MCF 10A (cell line): ENCODE measurements at regions not wholly inside any gene's neighbourhood (a gene's known extent, or its start where the extent isn't known, plus 50 kb on each side); places are given as distances from the start of the nearest gene placed in this dataset.
A peak's percentile ranks its signal among the peaks of the same experiment; 100 is the strongest.

ENCODE experiments used
- BruUV-seq: library from RNA; stranded (reverse); fragments of 400-500 nt; replicated peaks from 2 replicates; lab custom pipeline; 2021; lab: Mats Ljungman, UMichigan
- CTCF ChIA-PET: fragments of 300-600 bp; sonication (Branson Sonifier 250); formaldehyde crosslinking; extraction: SDS; loops from one replicate; lab custom pipeline; 2021; ENCODE audit warnings: antibody characterized with exemption, inconsistent platforms; lab: Yijun Ruan, JAX
- POLR2A ChIA-PET: fragments of 300-600, 350-650 bp; sonication (Branson Sonifier 250); formaldehyde crosslinking; extraction: SDS; loops from one replicate; lab custom pipeline; 2020; ENCODE audit warnings: antibody characterized with exemption, inconsistent platforms; lab: Yijun Ruan, JAX
- DNase-seq: peaks from one replicate; pipeline ENCODE4 v3.0.0-alpha.2; 2018; ENCODE audit not compliant: unreplicated experiment
- H3K27ac Mint-ChIP-seq: one replicate; pipeline ENCODE4 v1.8.0; 2022; ENCODE audit warnings: mild to moderate bottlenecking, low read depth, mixed read lengths; ENCODE audit not compliant: unreplicated experiment
- H3K27me3 Mint-ChIP-seq: one replicate; pipeline ENCODE4 v1.8.0; 2022; ENCODE audit warnings: mixed read lengths; ENCODE audit not compliant: insufficient read depth, unreplicated experiment
- H3K36me3 Mint-ChIP-seq: one replicate; pipeline ENCODE4 v1.8.0; 2022; ENCODE audit warnings: mild to moderate bottlenecking, moderate library complexity, mixed read lengths; ENCODE audit not compliant: insufficient read depth, unreplicated experiment
- H3K4me1 Mint-ChIP-seq: one replicate; pipeline ENCODE4 v1.8.0; 2022; ENCODE audit warnings: mixed read lengths; ENCODE audit not compliant: insufficient read depth, unreplicated experiment
- H3K4me3 Mint-ChIP-seq: one replicate; pipeline ENCODE4 v1.8.0; 2022; ENCODE audit warnings: mild to moderate bottlenecking, moderate library complexity, mixed read lengths; ENCODE audit not compliant: unreplicated experiment
- H3K9me3 Mint-ChIP-seq: one replicate; pipeline ENCODE4 v1.8.0; 2022; ENCODE audit warnings: mixed read lengths; ENCODE audit not compliant: unreplicated experiment
- intact Hi-C: fragments of 100-400 bp; cut with micrococcal nuclease; formaldehyde crosslinking; loops from 2 replicates; pipeline ENCODE4 v1.14.1; 2022
- TF ChIP-seq, protein P1 (sequence below): fragments of 200-600 bp; IDR thresholded peaks from one replicate; pipeline ENCODE4 v1.8.0; 2022; ENCODE audit warnings: antibody characterized with exemption, mild to moderate bottlenecking; ENCODE audit not compliant: unreplicated experiment

DNA sequence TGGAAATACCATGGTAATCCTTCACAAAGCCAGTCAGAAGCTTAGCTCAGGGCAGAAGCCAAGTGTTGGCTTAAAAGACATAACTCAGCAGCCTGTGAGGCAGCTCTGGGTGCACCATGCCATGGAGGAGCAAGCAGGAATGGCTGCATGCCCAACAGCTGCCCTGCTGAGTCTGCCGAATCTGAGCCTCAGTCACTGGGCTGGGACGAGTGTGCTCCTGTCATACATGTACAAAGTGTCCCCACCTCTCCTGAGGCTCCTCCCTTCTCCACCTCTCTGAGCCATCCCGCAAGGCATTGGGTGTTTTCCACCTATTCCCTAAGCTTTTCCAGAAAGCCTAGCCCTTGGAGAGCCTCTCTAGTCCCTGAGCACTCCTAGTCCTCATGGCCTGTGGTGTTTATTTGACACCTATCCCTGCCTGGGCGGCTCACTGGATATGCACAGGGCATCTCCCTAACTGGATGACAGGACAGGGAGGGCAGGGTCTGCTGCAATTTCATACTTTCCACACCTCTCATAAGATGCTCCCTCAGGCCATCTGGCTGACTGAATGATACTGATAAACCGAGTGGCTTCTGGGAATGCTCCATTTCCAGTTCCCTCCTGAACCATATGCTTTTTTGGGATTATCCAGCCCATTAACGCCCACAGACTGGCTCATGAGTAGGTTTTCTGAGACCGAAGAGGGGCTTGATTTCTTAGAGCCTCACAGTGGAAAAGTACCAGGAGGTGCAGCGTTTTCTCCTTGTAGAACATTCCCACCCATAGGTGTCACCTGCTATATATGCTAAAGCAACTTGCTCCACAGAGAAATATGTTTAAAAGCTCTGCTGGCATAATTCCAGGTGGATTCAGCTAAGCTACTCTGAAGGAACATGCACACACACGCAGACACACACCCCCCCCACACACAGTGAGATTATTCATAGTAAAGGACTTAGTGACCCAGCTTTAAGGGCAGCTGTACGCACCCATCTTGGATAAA is 199.3 kb downstream of the SNX10 start:
- no peaks in the 10 kb centered on the region for H3K27me3 Mint-ChIP-seq
- peak overlapping the region; percentile 33 for H3K4me3 Mint-ChIP-seq
- intact Hi-C loops, result loop anchor here (10.0 kb wide), 1 partner anchor 96 kb away; no protein-coding TSS in a partner anchor
- TF ChIP-seq, protein P1, sequence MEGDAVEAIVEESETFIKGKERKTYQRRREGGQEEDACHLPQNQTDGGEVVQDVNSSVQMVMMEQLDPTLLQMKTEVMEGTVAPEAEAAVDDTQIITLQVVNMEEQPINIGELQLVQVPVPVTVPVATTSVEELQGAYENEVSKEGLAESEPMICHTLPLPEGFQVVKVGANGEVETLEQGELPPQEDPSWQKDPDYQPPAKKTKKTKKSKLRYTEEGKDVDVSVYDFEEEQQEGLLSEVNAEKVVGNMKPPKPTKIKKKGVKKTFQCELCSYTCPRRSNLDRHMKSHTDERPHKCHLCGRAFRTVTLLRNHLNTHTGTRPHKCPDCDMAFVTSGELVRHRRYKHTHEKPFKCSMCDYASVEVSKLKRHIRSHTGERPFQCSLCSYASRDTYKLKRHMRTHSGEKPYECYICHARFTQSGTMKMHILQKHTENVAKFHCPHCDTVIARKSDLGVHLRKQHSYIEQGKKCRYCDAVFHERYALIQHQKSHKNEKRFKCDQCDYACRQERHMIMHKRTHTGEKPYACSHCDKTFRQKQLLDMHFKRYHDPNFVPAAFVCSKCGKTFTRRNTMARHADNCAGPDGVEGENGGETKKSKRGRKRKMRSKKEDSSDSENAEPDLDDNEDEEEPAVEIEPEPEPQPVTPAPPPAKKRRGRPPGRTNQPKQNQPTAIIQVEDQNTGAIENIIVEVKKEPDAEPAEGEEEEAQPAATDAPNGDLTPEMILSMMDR, result no peak
- peak overlapping the region; percentile 32 for H3K27ac Mint-ChIP-seq
- BruUV-seq, result no TSS peak
- CTCF ChIA-PET, result interaction anchor here (0.5 to 6.7 kb wide), 19 partner anchors 8 to 614 kb away, joined by 3 to 56 read pairs (median 3); no protein-coding TSS in a partner anchor
- H3K36me3 Mint-ChIP-seq, result peaks cover 7% of the 10 kb centered on the region
- peak; percentile 83 for DNase-seq
- H3K4me1 Mint-ChIP-seq, result peaks cover 20% of the 10 kb centered on the region
- POLR2A ChIA-PET, result interaction anchor here (0.5 to 2.3 kb wide), 37 partner anchors 8 to 1253 kb away, joined by 3 to 13 read pairs (median 4); partner anchors contain the start of genes HNRNPA2B1 and HOXA5
- H3K9me3 Mint-ChIP-seq, result no peaks in the 10 kb centered on the region

DNA sequence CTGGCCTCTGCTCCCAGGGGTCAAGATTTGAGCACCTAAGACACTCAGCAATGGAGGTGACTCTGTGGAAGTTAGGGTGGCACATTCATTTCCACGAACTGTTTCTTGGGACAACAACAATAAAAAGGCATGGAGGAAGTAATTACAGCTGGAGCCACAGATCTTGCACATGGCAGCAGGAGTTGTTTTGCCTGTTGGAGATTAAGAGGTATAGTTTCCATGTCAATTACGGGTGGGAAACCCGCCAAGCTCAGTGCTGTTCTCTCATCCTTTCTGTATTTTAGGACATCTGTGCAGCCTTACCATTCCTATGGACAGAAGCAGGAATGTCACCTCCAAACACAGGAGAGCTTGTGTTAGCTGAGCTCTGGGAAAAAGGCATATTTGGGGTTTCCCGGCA is 201.2 kb downstream of the SNX10 start:
- ChIA-PET CTCF (interaction anchor here (1.0 to 6.7 kb wide), 8 partner anchors 8 to 174 kb away, joined by 3 to 56 read pairs (median 8); no protein-coding TSS in a partner anchor), POLR2A (interaction anchor here (1.1 to 1.8 kb wide), 4 partner anchors 8 to 114 kb away, joined by 3 to 9 read pairs (median 6); no protein-coding TSS in a partner anchor)

DNA sequence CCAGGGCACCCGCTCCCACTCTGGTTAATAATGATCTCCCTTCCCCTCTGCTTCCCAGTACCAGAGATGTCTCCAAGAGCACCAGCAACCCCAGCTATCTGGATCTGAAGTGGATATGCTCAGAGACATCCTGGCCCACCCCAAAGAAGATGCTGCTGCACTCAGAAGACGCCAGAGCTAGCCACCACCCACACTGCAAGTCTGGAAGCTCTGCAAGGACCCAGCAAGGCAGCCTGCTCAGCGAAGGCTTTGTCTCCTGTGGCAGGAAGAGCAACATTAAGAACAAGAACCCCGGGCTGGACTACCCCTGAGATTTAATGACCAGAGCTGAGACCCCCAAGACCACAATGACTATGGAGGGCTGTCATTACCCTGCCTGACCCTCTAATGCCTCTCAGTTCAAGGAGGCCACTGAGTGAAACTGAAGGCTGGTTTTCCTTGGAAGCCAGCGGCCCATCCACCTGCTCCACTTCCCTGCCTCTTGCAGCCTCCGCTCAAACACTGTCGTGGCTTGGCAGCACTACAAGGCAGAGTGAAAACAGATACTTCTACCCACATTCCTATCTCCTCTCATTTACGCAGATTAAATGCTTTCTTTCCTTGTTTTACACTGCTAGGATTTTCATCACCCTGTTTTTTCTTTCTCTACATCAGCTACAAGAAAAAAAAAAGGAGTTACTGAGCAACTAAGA is 202.2 kb downstream of the SNX10 start:
- Mint-ChIP-seq H3K27ac (no peak overlapping the region), H3K4me3 (no peak overlapping the region), H3K4me1 (peaks cover 20% of the 10 kb centered on the region), H3K9me3 (no peaks in the 10 kb centered on the region), H3K36me3 (no peaks in the 10 kb centered on the region), H3K27me3 (no peaks in the 10 kb centered on the region)
- no peak for DNase-seq
- intact Hi-C loops, result loop anchor here (10.0 kb wide), 1 partner anchor 99 kb away; no protein-coding TSS in a partner anchor
- CTCF ChIA-PET, result interaction anchor here (1.0 to 6.7 kb wide), 3 partner anchors 98 to 173 kb away, joined by 3 to 56 read pairs (median 28); no protein-coding TSS in a partner anchor
- BruUV-seq, result no TSS peak
- TF ChIP-seq, protein P1, result no peak
- POLR2A ChIA-PET, result interaction anchor here (0.8 to 1.1 kb wide), 2 partner anchors 12 to 1289 kb away, joined by 3 to 4 read pairs; no protein-coding TSS in a partner anchor

More for the DNA sequence above, 201.2 kb downstream of the SNX10 start:
- H3K4me3 Mint-ChIP-seq, result no peak overlapping the region
- H3K27me3 Mint-ChIP-seq, result no peaks in the 10 kb centered on the region
- intact Hi-C loops, result loop anchor here (10.0 kb wide), 1 partner anchor 98 kb away; no protein-coding TSS in a partner anchor
- BruUV-seq, result no TSS peak
- peaks cover 7% of the 10 kb centered on the region for H3K36me3 Mint-ChIP-seq
- H3K9me3 Mint-ChIP-seq, result no peaks in the 10 kb centered on the region
- no peak overlapping the region for H3K27ac Mint-ChIP-seq
- DNase-seq, result no peak
- TF ChIP-seq, protein P1, result no peak
- peaks cover 20% of the 10 kb centered on the region for H3K4me1 Mint-ChIP-seq
